ENCODE measurements at regions not wholly inside any gene's neighbourhood (a gene's known extent, or its start where the extent isn't known, plus 50 kb on each side); places are given as distances from the start of the nearest gene placed in this dataset.

DNA sequence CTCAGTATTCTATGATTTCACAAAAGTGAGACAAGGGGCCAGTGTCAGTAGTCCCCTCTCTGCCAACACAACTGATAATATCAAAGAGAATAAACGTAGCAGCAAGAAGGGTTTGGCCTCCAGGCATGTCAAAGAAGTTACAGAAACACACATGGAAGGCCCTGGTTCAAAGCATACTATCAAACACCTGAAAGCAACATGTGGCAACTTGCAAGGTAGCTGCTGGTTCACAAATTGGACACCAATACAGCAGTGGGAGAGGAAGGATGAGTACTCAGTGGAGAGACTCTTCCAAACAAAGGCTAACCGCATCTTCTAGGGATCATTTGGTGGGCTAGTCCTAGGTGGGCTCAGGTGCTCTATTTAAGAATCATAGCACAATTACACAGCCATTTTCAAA is 74.9 kb upstream of the MAOA start:
- Histone ChIP-seq H3K9me3 (no peaks in the 10 kb centered on the region), H3K4me1 (no peaks in the 10 kb centered on the region), H3K27ac (no peak overlapping the region), H3K4me3 (no peak overlapping the region), H3K27me3 (no peaks in the 10 kb centered on the region), H3K36me3 (replicated peaks in 1 of 2; ENCODE audit: insufficient read depth in 1 of 2, low read depth in 2 of 2) (no peaks in the 10 kb centered on the region)
- ATAC-seq (no peak), DNase-seq (no peak)
- 40 to 54% methylated on average over 1 to 2 of the region's 2 CpGs for WGBS, 2 donors
- no peak for TF ChIP-seq POLR2A (IDR thresholded peaks at IDR 0.05)
- TF ChIP-seq, protein P1, sequence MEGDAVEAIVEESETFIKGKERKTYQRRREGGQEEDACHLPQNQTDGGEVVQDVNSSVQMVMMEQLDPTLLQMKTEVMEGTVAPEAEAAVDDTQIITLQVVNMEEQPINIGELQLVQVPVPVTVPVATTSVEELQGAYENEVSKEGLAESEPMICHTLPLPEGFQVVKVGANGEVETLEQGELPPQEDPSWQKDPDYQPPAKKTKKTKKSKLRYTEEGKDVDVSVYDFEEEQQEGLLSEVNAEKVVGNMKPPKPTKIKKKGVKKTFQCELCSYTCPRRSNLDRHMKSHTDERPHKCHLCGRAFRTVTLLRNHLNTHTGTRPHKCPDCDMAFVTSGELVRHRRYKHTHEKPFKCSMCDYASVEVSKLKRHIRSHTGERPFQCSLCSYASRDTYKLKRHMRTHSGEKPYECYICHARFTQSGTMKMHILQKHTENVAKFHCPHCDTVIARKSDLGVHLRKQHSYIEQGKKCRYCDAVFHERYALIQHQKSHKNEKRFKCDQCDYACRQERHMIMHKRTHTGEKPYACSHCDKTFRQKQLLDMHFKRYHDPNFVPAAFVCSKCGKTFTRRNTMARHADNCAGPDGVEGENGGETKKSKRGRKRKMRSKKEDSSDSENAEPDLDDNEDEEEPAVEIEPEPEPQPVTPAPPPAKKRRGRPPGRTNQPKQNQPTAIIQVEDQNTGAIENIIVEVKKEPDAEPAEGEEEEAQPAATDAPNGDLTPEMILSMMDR (IDR thresholded peaks at IDR 0.05) = no peak
- intact Hi-C loops (cut with DNase I) = no loop called here

GRCh38 chrX:43581888-43582539 is 74.1 kb upstream of the MAOA start:
- ATAC-seq (no peak), DNase-seq (no peak)
- H3K4me3 ChIP-seq = no peak overlapping the region
- H3K36me3 ChIP-seq (replicated peaks in 1 of 2; ENCODE audit: insufficient read depth in 1 of 2, low read depth in 2 of 2) = no peaks in the 10 kb centered on the region
- H3K4me1 ChIP-seq = peaks cover 6% of the 10 kb centered on the region
- TF ChIP-seq, protein P1 (IDR thresholded peaks at IDR 0.05) = no peak
- TF ChIP-seq POLR2A (IDR thresholded peaks at IDR 0.05) = no peak
- H3K27me3 ChIP-seq = no peaks in the 10 kb centered on the region
- intact Hi-C loops (cut with DNase I) = no loop called here
- H3K27ac ChIP-seq = no peak overlapping the region
- WGBS, 2 donors = 79 to 85% methylated on average over 5 of the region's 5 CpGs
- no peaks in the 10 kb centered on the region for H3K9me3 ChIP-seq

GRCh38 chrX:43582540-43582913 is 73.6 kb upstream of the MAOA start:
- peaks cover 12% of the 10 kb centered on the region for H3K4me1 ChIP-seq
- H3K9me3 ChIP-seq = no peaks in the 10 kb centered on the region
- intact Hi-C loops (cut with DNase I) = no loop called here
- no peak for ATAC-seq
- no peak for TF ChIP-seq POLR2A (IDR thresholded peaks at IDR 0.05)
- TF ChIP-seq, protein P1 (IDR thresholded peaks at IDR 0.05) = no peak
- no peak overlapping the region for H3K4me3 ChIP-seq
- no peaks in the 10 kb centered on the region for H3K36me3 ChIP-seq (replicated peaks in 1 of 2; ENCODE audit: insufficient read depth in 1 of 2, low read depth in 2 of 2)
- 100% methylated on average over 1 of the region's 1 CpG for WGBS, 2 donors
- no peaks in the 10 kb centered on the region for H3K27me3 ChIP-seq
- no peak for DNase-seq
- H3K27ac ChIP-seq = no peak overlapping the region

GRCh38 chrX:43585922-43586321 is 70.2 kb upstream of the MAOA start:
- Histone ChIP-seq H3K27ac (no peak overlapping the region), H3K9me3 (no peaks in the 10 kb centered on the region), H3K4me1 (peaks cover 27% of the 10 kb centered on the region), H3K36me3 (replicated peaks in 1 of 2; ENCODE audit: insufficient read depth in 1 of 2, low read depth in 2 of 2) (no peaks in the 10 kb centered on the region), H3K27me3 (no peaks in the 10 kb centered on the region), H3K4me3 (no peak overlapping the region)
- 86 to 100% methylated on average over 1 of the region's 1 CpG for WGBS, 2 donors
- DNase-seq (no peak), ATAC-seq (no peak)
- TF ChIP-seq, protein P1 (IDR thresholded peaks at IDR 0.05) = no peak
- TF ChIP-seq POLR2A (IDR thresholded peaks at IDR 0.05) = no peak
- intact Hi-C loops (cut with DNase I) = no loop called here

GRCh38 chrX:43586830-43587229 is 69.3 kb upstream of the MAOA start:
- TF ChIP-seq POLR2A (IDR thresholded peaks at IDR 0.05) = no peak
- TF ChIP-seq, protein P1 (IDR thresholded peaks at IDR 0.05) = no peak
- Histone ChIP-seq H3K27ac (peak overlapping the region in 1 of 4 donors; percentile 7), H3K9me3 (no peaks in the 10 kb centered on the region), H3K27me3 (no peaks in the 10 kb centered on the region), H3K4me1 (peaks cover 29% of the 10 kb centered on the region), H3K36me3 (replicated peaks in 1 of 2; ENCODE audit: insufficient read depth in 1 of 2, low read depth in 2 of 2) (no peaks in the 10 kb centered on the region), H3K4me3 (no peak overlapping the region)
- intact Hi-C loops (cut with DNase I) = no loop called here
- WGBS, 2 donors = 15 to 26% methylated on average over 2 of the region's 2 CpGs
- DNase-seq = no peak
- ATAC-seq = no peak
